Astrocyte (in vitro differentiated cells and primary cell): ENCODE measurements at regions not wholly inside any gene's neighbourhood (a gene's known extent, or its start where the extent isn't known, plus 50 kb on each side); places are given as distances from the start of the nearest gene placed in this dataset.
"Not testable (repeated sequence)": the region's sequence is repeated elsewhere in the genome, so short reads cannot be mapped to it uniquely, and the experiment has no call there.

ENCODE experiments used
- DNase-seq: peaks from one replicate; pipeline ENCODE4 v3.0.0-alpha.2; 2010; ENCODE audit warnings: low read depth
- FAIRE-seq: peaks from 2 replicates; lab custom pipeline; 2011; peaks lifted over from hg19 to GRCh38; lab: Jason Lieb, UNC
- H2AFZ ChIP-seq: 2 replicates; pipeline ENCODE4 v1.6.0; 2012; ENCODE audit warnings: low read depth, low read length, inconsistent platforms
- H3K27ac ChIP-seq: 2 replicates; pipeline ENCODE4 v1.5.1; 2011; ENCODE audit warnings: low read depth, low read length, inconsistent platforms
- H3K27me3 ChIP-seq: 2 replicates; pipeline ENCODE4 v1.6.0; 2011; ENCODE audit warnings: low read length, inconsistent platforms; ENCODE audit not compliant: insufficient read depth
- H3K36me3 ChIP-seq: 2 replicates; pipeline ENCODE4 v1.5.1; 2011; ENCODE audit warnings: low read length, inconsistent platforms; ENCODE audit not compliant: insufficient read depth
- H3K4me1 ChIP-seq: 2 replicates; pipeline ENCODE4 v1.5.1; 2011; ENCODE audit warnings: low read length, inconsistent platforms; ENCODE audit not compliant: insufficient read depth
- H3K4me2 ChIP-seq: 2 replicates; pipeline ENCODE4 v1.6.0; 2012; ENCODE audit warnings: low read length, inconsistent platforms
- H3K4me3 ChIP-seq: 2 replicates; pipeline ENCODE4 v1.5.1; 2011; ENCODE audit warnings: low read depth, mild to moderate bottlenecking, low read length, inconsistent platforms; ENCODE audit not compliant: insufficient read depth
- H3K79me2 ChIP-seq: 2 replicates; pipeline ENCODE4 v1.6.0; 2012; ENCODE audit warnings: mild to moderate bottlenecking, low read length, inconsistent platforms; ENCODE audit not compliant: insufficient read depth
- H3K9ac ChIP-seq: 2 replicates; pipeline ENCODE4 v1.6.0; 2012; ENCODE audit warnings: mild to moderate bottlenecking, low read length, inconsistent platforms
- H3K9me3 ChIP-seq: 2 replicates; pipeline ENCODE4 v1.5.1; 2012; ENCODE audit warnings: low read depth, mild to moderate bottlenecking, low read length, inconsistent platforms; ENCODE audit not compliant: insufficient read depth
- H4K20me1 ChIP-seq: 2 replicates; pipeline ENCODE4 v1.6.0; 2012; ENCODE audit warnings: low read length, inconsistent platforms; ENCODE audit not compliant: insufficient read depth
- H3K27ac Mint-ChIP-seq: one replicate; pipeline ENCODE4 v1.8.0; 2021; ENCODE audit warnings: mild to moderate bottlenecking, mixed read lengths; ENCODE audit not compliant: unreplicated experiment
- H3K27me3 Mint-ChIP-seq: one replicate; pipeline ENCODE4 v1.8.0; 2021; ENCODE audit warnings: low read depth, mixed read lengths; ENCODE audit not compliant: unreplicated experiment
- H3K36me3 Mint-ChIP-seq: one replicate; pipeline ENCODE4 v1.8.0; 2021; ENCODE audit warnings: low read depth, mixed read lengths; ENCODE audit not compliant: unreplicated experiment
- H3K4me1 Mint-ChIP-seq: one replicate; pipeline ENCODE4 v1.8.0; 2021; ENCODE audit warnings: low read depth, mixed read lengths; ENCODE audit not compliant: unreplicated experiment
- H3K4me3 Mint-ChIP-seq: one replicate; pipeline ENCODE4 v1.8.0; 2021; ENCODE audit warnings: mild to moderate bottlenecking, moderate library complexity, mixed read lengths; ENCODE audit not compliant: unreplicated experiment
- H3K9me3 Mint-ChIP-seq: one replicate; pipeline ENCODE4 v1.8.0; 2021; ENCODE audit warnings: mild to moderate bottlenecking, mixed read lengths; ENCODE audit not compliant: unreplicated experiment

DNA sequence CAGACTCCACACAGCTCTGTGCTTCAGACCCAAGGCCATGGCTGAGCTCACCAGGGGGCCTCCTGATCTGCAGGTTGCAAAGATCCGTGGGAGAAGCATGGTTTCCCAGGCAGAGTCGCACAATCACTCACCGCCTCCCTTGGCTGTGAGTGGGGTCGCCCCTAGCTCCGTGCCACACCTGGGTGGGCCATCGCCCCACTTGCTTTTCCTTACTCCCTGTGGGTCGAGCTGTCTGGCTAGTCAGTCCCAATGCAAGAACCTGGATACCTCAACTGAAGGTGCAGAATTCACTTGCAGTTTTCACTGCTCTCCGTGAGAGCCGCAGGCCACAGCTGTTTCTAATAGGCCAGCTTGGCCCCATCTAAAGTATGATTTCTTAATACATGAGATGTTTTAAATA is 319.6 kb downstream of the CACNA1B start:
- H3K4me3 Mint-ChIP-seq, H3K27me3 Mint-ChIP-seq, H3K27me3 ChIP-seq, FAIRE-seq, H4K20me1 ChIP-seq, H3K36me3 ChIP-seq, H3K27ac Mint-ChIP-seq, H3K9me3 Mint-ChIP-seq, DNase-seq, H3K9me3 ChIP-seq, H3K27ac ChIP-seq, H3K4me2 ChIP-seq, H3K9ac ChIP-seq, H3K79me2 ChIP-seq, H3K36me3 Mint-ChIP-seq, H3K4me3 ChIP-seq, H3K4me1 ChIP-seq, H2AFZ ChIP-seq, H3K4me1 Mint-ChIP-seq: not testable (repeated sequence)

DNA sequence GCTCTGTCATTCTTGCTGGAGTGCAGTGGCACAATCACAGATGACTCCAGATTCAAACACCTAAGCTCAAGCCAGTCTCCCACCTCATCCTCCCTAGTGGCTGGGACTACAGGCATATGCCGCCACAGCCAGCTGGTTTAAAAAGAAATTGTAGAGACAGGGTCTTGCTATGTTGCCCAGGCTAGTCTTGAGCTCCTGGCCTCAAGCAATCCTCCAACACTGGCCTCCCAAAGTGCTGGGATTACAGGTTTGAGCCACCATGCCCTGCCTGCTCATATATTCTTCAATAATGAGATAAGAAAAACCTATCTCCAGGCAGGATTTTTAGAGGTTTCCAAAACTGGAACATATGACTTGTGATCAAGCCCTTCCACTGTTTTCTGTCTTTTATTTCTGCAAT is 321.4 kb downstream of the CACNA1B start:
- not testable (repeated sequence) for H3K27me3 ChIP-seq, H3K36me3 Mint-ChIP-seq, H3K9me3 ChIP-seq, H3K36me3 ChIP-seq, H3K4me3 Mint-ChIP-seq, H3K27me3 Mint-ChIP-seq, H3K9ac ChIP-seq, H3K4me2 ChIP-seq, DNase-seq, H3K9me3 Mint-ChIP-seq, H3K79me2 ChIP-seq, FAIRE-seq, H3K4me1 Mint-ChIP-seq, H2AFZ ChIP-seq, H3K4me3 ChIP-seq, H3K27ac ChIP-seq, H3K27ac Mint-ChIP-seq, H3K4me1 ChIP-seq, H4K20me1 ChIP-seq

DNA sequence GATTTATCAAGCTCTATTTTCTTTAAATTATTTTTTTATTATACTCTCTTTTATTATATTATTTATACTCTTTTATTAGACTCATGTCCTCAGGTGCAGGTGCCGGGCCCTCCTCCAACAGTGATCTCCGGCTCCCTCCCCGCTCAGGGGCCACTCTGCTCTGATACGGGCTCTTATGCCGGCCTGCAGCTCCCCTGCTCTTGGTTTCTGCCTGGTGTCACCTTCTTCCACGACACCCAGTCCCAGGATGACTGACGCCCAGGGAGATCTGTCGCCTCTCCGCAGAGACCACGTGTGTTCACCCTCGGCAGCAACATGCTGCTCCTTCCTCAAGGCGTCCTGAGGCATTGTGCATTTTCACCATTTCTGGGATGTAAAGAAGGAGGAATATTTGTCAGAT is 322.3 kb downstream of the CACNA1B start:
- H3K36me3 Mint-ChIP-seq, H2AFZ ChIP-seq, H3K4me2 ChIP-seq, H3K27ac Mint-ChIP-seq, H3K4me3 Mint-ChIP-seq, H4K20me1 ChIP-seq, H3K4me1 Mint-ChIP-seq, FAIRE-seq, H3K9me3 Mint-ChIP-seq, H3K27ac ChIP-seq, H3K36me3 ChIP-seq, H3K79me2 ChIP-seq, H3K9me3 ChIP-seq, H3K4me3 ChIP-seq, H3K27me3 ChIP-seq, H3K27me3 Mint-ChIP-seq, H3K9ac ChIP-seq, DNase-seq, H3K4me1 ChIP-seq: not testable (repeated sequence)

DNA sequence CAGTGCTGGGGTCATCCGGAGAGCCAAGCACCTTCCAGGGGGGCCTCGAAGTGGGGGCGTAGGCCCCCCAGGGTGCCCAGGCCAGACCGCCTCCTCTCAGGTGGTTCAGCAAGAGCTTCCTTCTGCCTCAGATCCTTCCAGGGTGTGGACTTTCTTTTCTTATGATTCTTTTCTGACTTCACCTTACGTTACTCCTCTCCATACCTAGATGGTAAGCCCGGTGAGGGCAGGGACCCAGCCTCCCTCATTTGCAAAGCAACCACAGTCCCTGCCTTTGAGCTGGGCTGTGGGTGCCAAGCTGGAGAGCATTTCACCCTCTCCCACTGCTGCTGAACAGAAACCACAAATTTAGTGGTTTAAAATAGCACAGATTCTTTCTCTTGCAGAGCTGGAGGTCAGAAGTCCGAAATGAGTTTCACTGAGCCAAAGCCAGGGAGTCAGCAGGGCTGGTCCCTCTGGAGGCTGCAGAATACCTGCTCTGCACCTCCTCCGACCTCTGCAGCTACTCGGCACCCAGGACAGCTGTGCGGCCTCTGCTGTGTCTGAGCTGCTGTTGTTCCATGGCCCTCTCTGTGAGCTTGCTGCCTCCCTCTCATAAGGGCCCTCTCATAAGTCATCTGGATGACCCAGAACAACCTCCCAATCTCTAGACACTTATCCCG is 323.0 kb downstream of the CACNA1B start:
- H3K27ac ChIP-seq, H4K20me1 ChIP-seq, H3K27me3 Mint-ChIP-seq, H3K27ac Mint-ChIP-seq, H3K9me3 ChIP-seq, H2AFZ ChIP-seq, H3K4me1 ChIP-seq, H3K4me2 ChIP-seq, FAIRE-seq, H3K4me3 ChIP-seq, H3K4me3 Mint-ChIP-seq, H3K36me3 Mint-ChIP-seq, H3K36me3 ChIP-seq, H3K9me3 Mint-ChIP-seq, H3K9ac ChIP-seq, H3K27me3 ChIP-seq, H3K4me1 Mint-ChIP-seq, DNase-seq, H3K79me2 ChIP-seq: not testable (repeated sequence)

DNA sequence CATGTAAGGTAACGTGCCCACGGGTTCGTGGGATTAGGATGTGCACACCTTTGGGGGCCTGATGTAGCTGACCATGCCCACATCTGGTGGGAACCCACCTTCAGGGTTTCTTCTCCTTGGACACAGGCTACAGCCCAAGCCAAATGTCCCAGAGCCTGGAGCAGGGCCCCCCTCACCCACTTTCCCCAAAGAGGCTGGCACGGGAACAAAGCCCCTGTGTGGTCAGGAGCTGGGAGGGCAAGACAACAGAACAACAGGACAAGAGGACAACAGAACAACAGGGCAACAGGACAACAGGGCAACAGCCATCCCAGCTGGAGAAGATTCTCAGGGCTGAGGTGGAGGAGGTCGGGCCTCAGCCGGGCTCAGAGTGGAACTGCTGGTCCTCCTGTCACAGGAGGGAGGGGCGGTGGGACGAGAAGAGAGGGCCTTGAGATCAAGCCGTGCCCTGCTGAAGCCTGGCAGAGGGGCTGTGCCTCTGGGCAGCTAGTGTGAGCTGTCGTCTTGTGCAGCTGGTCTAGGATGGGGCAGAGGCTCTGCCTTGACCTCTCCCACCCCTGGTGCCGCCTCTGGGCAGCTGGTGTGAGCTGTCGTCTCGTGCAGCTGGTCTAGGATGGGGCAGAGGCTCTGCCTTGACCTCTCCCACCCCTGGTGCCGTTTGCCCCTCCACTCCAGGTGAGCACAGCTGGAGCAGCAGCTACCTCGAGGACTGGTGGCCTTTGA is 323.7 kb downstream of the CACNA1B start:
- not testable (repeated sequence) for H3K36me3 Mint-ChIP-seq, H3K27me3 Mint-ChIP-seq, H3K4me1 ChIP-seq, H2AFZ ChIP-seq, H3K9ac ChIP-seq, H3K4me3 Mint-ChIP-seq, H3K9me3 Mint-ChIP-seq, H3K79me2 ChIP-seq, H3K4me2 ChIP-seq, H3K27ac Mint-ChIP-seq, H3K27me3 ChIP-seq, H4K20me1 ChIP-seq, H3K27ac ChIP-seq, H3K9me3 ChIP-seq, H3K36me3 ChIP-seq, H3K4me3 ChIP-seq, H3K4me1 Mint-ChIP-seq, DNase-seq, FAIRE-seq

DNA sequence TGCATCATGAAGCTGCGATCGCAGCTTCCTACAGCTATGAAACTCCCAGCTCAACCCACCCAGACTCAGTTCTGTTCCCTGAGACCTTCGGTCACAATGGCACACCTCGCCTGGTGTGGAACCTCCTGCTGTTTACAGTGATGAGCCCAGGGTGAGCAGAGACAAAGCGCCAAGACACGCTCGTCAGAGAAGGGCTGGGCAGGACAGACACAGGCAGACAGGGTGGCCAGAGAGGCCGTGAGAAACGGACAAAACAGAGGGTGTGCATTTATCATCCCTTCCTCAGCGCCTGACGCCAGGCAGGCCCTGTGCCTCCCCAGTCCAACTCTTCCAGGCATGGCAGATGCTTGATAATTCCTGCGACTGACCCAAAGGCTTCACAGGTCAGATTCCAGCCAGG is 324.5 kb downstream of the CACNA1B start:
- DNase-seq, H3K4me1 ChIP-seq, H3K36me3 Mint-ChIP-seq, H3K9me3 ChIP-seq, H3K9me3 Mint-ChIP-seq, H3K27me3 Mint-ChIP-seq, H3K36me3 ChIP-seq, H3K9ac ChIP-seq, H2AFZ ChIP-seq, H3K4me2 ChIP-seq, FAIRE-seq, H3K79me2 ChIP-seq, H3K27me3 ChIP-seq, H3K4me3 Mint-ChIP-seq, H3K27ac ChIP-seq, H3K4me1 Mint-ChIP-seq, H3K4me3 ChIP-seq, H3K27ac Mint-ChIP-seq, H4K20me1 ChIP-seq: not testable (repeated sequence)
